ENCODE measurements at regions not wholly inside any gene's neighbourhood (a gene's known extent, or its start where the extent isn't known, plus 50 kb on each side); places are given as distances from the start of the nearest gene placed in this dataset.

GRCh38 chr14:101616202-101616601 is 54.9 kb downstream of the DIO3 start:
- no peak overlapping the region for H3K27ac Mint-ChIP-seq
- no peaks in the 10 kb centered on the region for H3K9me3 Mint-ChIP-seq
- intact Hi-C loops (cut with micrococcal nuclease), result no loop called here
- no peak overlapping the region for H3K4me3 Mint-ChIP-seq
- CTCF ChIA-PET, result no interaction called here
- DNase-seq, result no peak
- H3K36me3 Mint-ChIP-seq (ENCODE audit: low read depth), result no peaks in the 10 kb centered on the region
- no peaks in the 10 kb centered on the region for H3K4me1 Mint-ChIP-seq (ENCODE audit: low read depth)
- H3K27me3 Mint-ChIP-seq (ENCODE audit: low read depth), result peaks cover 9% of the 10 kb centered on the region

DNA sequence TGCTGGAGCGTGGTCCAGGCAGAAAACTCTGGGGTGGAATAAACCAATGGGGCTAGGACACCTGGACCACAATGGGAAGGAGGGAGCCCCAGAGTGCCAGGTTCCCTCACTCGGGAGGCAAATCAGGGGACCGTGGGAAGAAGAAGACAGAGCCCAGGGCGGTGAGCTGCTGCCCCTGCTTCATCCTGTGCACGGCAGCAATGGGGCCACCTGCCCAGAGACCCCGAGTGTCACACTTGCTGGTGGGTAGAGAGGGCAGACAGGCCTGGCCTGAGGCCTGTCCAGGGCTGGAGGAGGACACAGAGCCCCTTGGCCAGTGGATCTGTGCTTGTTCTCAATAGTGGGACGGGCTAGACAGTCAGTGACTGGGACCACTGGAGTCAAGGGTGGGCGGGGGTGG is 58.2 kb downstream of the DIO3 start:
- Mint-ChIP-seq H3K4me1 (ENCODE audit: low read depth) (no peaks in the 10 kb centered on the region), H3K4me3 (no peak overlapping the region), H3K27ac (no peak overlapping the region), H3K36me3 (ENCODE audit: low read depth) (no peaks in the 10 kb centered on the region), H3K9me3 (no peaks in the 10 kb centered on the region), H3K27me3 (ENCODE audit: low read depth) (peaks cover 4% of the 10 kb centered on the region)
- intact Hi-C loops (cut with micrococcal nuclease), result no loop called here
- DNase-seq, result no peak
- CTCF ChIA-PET, result no interaction called here

GRCh38 chr14:101620031-101620788 is 58.9 kb downstream of the DIO3 start:
- H3K27me3 Mint-ChIP-seq (ENCODE audit: low read depth), result peaks cover 2% of the 10 kb centered on the region
- no peaks in the 10 kb centered on the region for H3K4me1 Mint-ChIP-seq (ENCODE audit: low read depth)
- DNase-seq, result no peak
- intact Hi-C loops (cut with micrococcal nuclease), result no loop called here
- no peaks in the 10 kb centered on the region for H3K36me3 Mint-ChIP-seq (ENCODE audit: low read depth)
- no peaks in the 10 kb centered on the region for H3K9me3 Mint-ChIP-seq
- no peak overlapping the region for H3K4me3 Mint-ChIP-seq
- no peak overlapping the region for H3K27ac Mint-ChIP-seq
- CTCF ChIA-PET, result no interaction called here

GRCh38 chr14:101620821-101621785 is 59.8 kb downstream of the DIO3 start:
- Mint-ChIP-seq H3K9me3 (no peaks in the 10 kb centered on the region), H3K4me3 (no peak overlapping the region), H3K27ac (no peak overlapping the region), H3K27me3 (ENCODE audit: low read depth) (no peaks in the 10 kb centered on the region), H3K36me3 (ENCODE audit: low read depth) (no peaks in the 10 kb centered on the region), H3K4me1 (ENCODE audit: low read depth) (no peaks in the 10 kb centered on the region)
- CTCF ChIA-PET, result no interaction called here
- no peak for DNase-seq
- intact Hi-C loops (cut with micrococcal nuclease), result no loop called here

- intact Hi-C loops (cut with micrococcal nuclease), result no loop called here
- no peaks in the 10 kb centered on the region for H3K4me1 Mint-ChIP-seq (ENCODE audit: low read depth)
- no peak overlapping the region for H3K27ac Mint-ChIP-seq
- CTCF ChIA-PET, result interaction anchor here (0.9 kb wide), 1 partner anchor 121 kb away, joined by 3 read pairs; no protein-coding TSS in a partner anchor
- no peaks in the 10 kb centered on the region for H3K9me3 Mint-ChIP-seq
- H3K4me3 Mint-ChIP-seq, result no peak overlapping the region
- DNase-seq, result no peak
- no peaks in the 10 kb centered on the region for H3K36me3 Mint-ChIP-seq (ENCODE audit: low read depth)
- H3K27me3 Mint-ChIP-seq (ENCODE audit: low read depth), result no peaks in the 10 kb centered on the region
These were observed 61.2 kb downstream of the DIO3 start for GRCh38 chr14:101622251-101623076.

DNA sequence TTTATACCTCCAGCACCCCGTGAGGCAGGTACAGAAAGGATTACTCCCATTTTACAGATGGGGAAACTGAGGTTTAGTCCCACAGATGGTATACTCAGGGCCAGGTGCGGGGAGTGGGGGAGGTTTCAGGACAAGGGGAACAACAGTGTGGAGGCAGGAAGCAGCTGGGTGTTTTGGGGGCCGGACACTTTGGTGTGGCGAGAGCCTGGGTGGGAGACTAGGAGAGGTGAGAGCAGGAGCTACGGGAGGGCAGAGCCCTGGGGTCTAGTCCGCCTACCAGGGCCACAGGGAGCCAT is 61.7 kb downstream of the DIO3 start:
- intact Hi-C loops (cut with micrococcal nuclease), result no loop called here
- Mint-ChIP-seq H3K9me3 (no peaks in the 10 kb centered on the region), H3K36me3 (ENCODE audit: low read depth) (no peaks in the 10 kb centered on the region), H3K27me3 (ENCODE audit: low read depth) (no peaks in the 10 kb centered on the region), H3K4me3 (no peak overlapping the region), H3K4me1 (ENCODE audit: low read depth) (no peaks in the 10 kb centered on the region), H3K27ac (no peak overlapping the region)
- no peak for DNase-seq
- CTCF ChIA-PET, result interaction anchor here (0.9 kb wide), 1 partner anchor 122 kb away, joined by 3 read pairs; no protein-coding TSS in a partner anchor

DNA sequence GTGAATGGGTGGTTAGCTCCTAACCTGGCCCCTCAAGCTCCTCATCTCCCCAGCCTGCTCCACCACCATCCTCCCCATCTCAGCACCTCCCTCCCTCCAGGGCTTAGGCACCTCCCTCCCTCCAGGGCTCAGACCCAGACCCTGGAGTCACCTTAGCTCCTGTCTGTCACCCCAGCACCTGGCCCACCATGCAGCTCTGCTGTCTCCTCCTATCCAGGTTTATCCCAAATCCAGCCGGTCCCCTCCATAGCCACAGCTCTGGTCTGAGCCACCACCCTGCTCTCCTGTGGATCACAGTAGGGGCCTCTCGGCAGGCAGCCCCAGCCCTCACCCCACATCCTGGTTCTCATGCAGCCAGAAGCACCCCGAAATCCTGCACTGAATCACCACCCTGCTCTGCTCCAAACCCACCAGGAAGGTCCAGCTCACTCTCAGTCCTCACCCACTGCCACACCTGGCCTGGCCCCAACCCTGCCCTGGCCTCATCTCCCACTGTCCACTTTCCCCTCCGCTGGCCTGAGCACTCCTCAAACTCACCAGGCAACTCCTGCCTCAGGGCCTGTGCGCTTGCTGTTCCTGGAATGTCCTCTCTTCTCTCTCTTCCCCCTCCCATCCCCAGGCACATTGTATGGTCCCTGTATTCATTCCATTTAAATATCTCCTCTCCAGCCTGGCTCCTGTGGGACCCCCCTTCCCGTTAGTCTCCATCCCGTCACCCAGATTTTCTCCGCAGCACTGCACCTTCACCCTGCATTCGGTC is 62.6 kb downstream of the DIO3 start:
- CTCF ChIA-PET, result interaction anchor here (0.9 kb wide), 1 partner anchor 123 kb away, joined by 3 read pairs; no protein-coding TSS in a partner anchor
- DNase-seq, result no peak
- H3K4me1 Mint-ChIP-seq (ENCODE audit: low read depth), result no peaks in the 10 kb centered on the region
- no peaks in the 10 kb centered on the region for H3K36me3 Mint-ChIP-seq (ENCODE audit: low read depth)
- H3K4me3 Mint-ChIP-seq, result no peak overlapping the region
- H3K27me3 Mint-ChIP-seq (ENCODE audit: low read depth), result no peaks in the 10 kb centered on the region
- no peak overlapping the region for H3K27ac Mint-ChIP-seq
- intact Hi-C loops (cut with micrococcal nuclease), result no loop called here
- no peaks in the 10 kb centered on the region for H3K9me3 Mint-ChIP-seq

- H3K4me3 Mint-ChIP-seq, result no peak overlapping the region
- H3K9me3 Mint-ChIP-seq, result no peaks in the 10 kb centered on the region
- no peaks in the 10 kb centered on the region for H3K36me3 Mint-ChIP-seq (ENCODE audit: low read depth)
- H3K27ac Mint-ChIP-seq, result no peak overlapping the region
- H3K27me3 Mint-ChIP-seq (ENCODE audit: low read depth), result no peaks in the 10 kb centered on the region
- DNase-seq, result no peak
- CTCF ChIA-PET, result no interaction called here
- H3K4me1 Mint-ChIP-seq (ENCODE audit: low read depth), result no peaks in the 10 kb centered on the region
- intact Hi-C loops (cut with micrococcal nuclease), result no loop called here
These were observed 63.2 kb downstream of the DIO3 start for GRCh38 chr14:101624536-101624935.

DNA sequence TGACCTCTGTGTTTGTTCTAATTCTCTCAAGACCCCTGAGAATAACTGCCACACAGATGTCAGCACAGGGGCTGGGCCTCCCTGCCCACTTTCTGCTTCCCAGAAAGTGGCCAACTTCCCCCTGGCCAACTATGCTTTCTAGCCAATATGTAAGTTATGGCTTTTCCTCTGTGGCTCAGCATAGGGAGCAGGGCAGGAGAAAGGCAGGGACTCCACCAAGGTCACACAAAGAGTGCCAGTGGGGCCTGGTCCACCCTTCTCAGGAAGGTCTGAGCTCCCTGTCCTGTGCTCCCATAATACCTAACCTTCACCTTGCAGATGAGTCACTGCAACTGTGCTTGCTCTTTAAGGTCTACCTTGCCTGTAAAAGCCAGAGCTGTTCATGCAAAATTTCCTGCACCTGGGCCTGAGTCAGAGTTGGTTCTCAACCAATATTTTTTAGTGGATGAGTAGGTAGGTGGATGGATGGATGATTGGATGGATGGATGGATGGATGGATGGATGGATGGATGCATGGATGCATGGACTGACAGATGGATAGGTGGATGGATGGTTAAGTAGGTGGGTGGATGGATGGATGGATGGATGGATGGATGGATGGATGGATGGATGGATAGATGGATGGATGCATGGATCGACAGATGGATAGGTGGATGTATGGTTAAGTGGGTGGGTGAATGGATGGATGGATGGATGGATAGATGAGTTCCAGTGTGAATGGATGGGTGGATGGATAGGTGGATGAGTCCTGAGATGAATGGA is 64.2 kb downstream of the DIO3 start:
- intact Hi-C loops (cut with micrococcal nuclease), result no loop called here
- Mint-ChIP-seq H3K36me3 (ENCODE audit: low read depth) (no peaks in the 10 kb centered on the region), H3K4me3 (no peak overlapping the region), H3K4me1 (ENCODE audit: low read depth) (no peaks in the 10 kb centered on the region), H3K9me3 (no peaks in the 10 kb centered on the region), H3K27ac (no peak overlapping the region), H3K27me3 (ENCODE audit: low read depth) (no peaks in the 10 kb centered on the region)
- DNase-seq, result no peak
- CTCF ChIA-PET, result no interaction called here

DNA sequence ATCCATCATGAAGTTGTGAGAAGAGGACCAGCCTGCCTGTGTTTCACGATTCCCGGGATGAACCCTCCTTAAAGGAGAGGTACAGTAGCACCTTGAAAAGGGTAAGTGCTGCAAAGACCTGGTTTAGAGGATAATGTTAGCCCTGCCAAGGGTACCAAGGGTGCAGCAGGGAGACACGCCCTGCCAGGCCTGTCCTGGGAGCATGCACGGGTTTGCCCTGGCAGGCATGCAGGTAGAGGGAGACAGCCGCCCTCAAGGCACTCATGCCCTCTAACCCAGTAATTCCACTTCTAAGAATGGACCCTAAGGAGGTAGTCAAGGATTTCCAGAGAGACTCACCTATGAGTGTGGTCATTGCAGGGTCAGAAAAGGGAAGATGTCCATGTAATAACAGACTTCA is 65.0 kb downstream of the DIO3 start:
- Mint-ChIP-seq H3K4me1 (ENCODE audit: low read depth) (no peaks in the 10 kb centered on the region), H3K27ac (no peak overlapping the region), H3K4me3 (no peak overlapping the region), H3K9me3 (no peaks in the 10 kb centered on the region), H3K27me3 (ENCODE audit: low read depth) (no peaks in the 10 kb centered on the region), H3K36me3 (ENCODE audit: low read depth) (no peaks in the 10 kb centered on the region)
- DNase-seq, result no peak
- intact Hi-C loops (cut with micrococcal nuclease), result no loop called here
- CTCF ChIA-PET, result no interaction called here

GRCh38 chr14:101627915-101628262 is 66.6 kb downstream of the DIO3 start:
- CTCF ChIA-PET, result interaction anchor here (0.6 kb wide), 1 partner anchor 277 kb away, joined by 3 read pairs; no protein-coding TSS in a partner anchor
- Mint-ChIP-seq H3K27ac (no peak overlapping the region), H3K4me1 (ENCODE audit: low read depth) (no peaks in the 10 kb centered on the region), H3K27me3 (ENCODE audit: low read depth) (no peaks in the 10 kb centered on the region), H3K36me3 (ENCODE audit: low read depth) (no peaks in the 10 kb centered on the region), H3K4me3 (no peak overlapping the region), H3K9me3 (no peaks in the 10 kb centered on the region)
- no peak for DNase-seq
- intact Hi-C loops (cut with micrococcal nuclease), result loop anchor here (1.0 to 2.0 kb wide), 2 partner anchors 721 to 777 kb away; no protein-coding TSS in a partner anchor
